GM10248 (cell line): ENCODE measurements at regions not wholly inside any gene's neighbourhood (a gene's known extent, or its start where the extent isn't known, plus 50 kb on each side); places are given as distances from the start of the nearest gene placed in this dataset.

ENCODE experiments used
- CTCF ChIA-PET: fragments of 300-600 bp; sonication (Branson Sonifier 250); formaldehyde crosslinking; extraction: SDS; loops from one replicate; lab custom pipeline; 2021; ENCODE audit warnings: antibody characterized with exemption; lab: Yijun Ruan, JAX
- POLR2A ChIA-PET: fragments of 350-650 bp; sonication (Branson Sonifier 250); formaldehyde crosslinking; extraction: SDS; loops from one replicate; lab custom pipeline; 2020; ENCODE audit warnings: antibody characterized with exemption; lab: Yijun Ruan, JAX
- DNase-seq: peaks from one replicate; pipeline ENCODE4 v3.0.0; 2012; ENCODE audit errors: extremely low spot score
- CTCF ChIP-seq: IDR thresholded peaks from 2 replicates; pipeline ENCODE4 v1.5.1; 2012; ENCODE audit warnings: mild to moderate bottlenecking, low read depth; ENCODE audit errors: extremely low read depth, missing control alignments, control extremely low read depth

- DNase-seq = no peak
- TF ChIP-seq CTCF = no peak
- POLR2A ChIA-PET = no interaction called here
- CTCF ChIA-PET = no interaction called here
Measured at GRCh38 chr4:54806351-54806750, 148.6 kb downstream of the KIT start.

GRCh38 chr4:54802336-54802735, 144.6 kb downstream of the KIT start:
- no peak for TF ChIP-seq CTCF
- CTCF ChIA-PET = interaction anchor here (1.3 to 2.3 kb wide), 3 partner anchors 12 to 31 kb away, joined by 3 to 6 read pairs (median 3); no protein-coding TSS in a partner anchor
- no peak for DNase-seq

GRCh38 chr4:54800831-54801530, 143.2 kb downstream of the KIT start:
- ChIA-PET CTCF (interaction anchor here (0.8 to 2.3 kb wide), 3 partner anchors 11 to 30 kb away, joined by 3 to 6 read pairs (median 3); no protein-coding TSS in a partner anchor), POLR2A (no interaction called here)
- TF ChIP-seq CTCF = no peak
- no peak for DNase-seq

More at GRCh38 chr4:54802336-54802735, 144.6 kb downstream of the KIT start:
- POLR2A ChIA-PET = no interaction called here

GRCh38 chr4:54794579-54794978, 136.8 kb downstream of the KIT start:
- ChIA-PET POLR2A (no interaction called here), CTCF (interaction anchor here (0.7 to 1.1 kb wide), 3 partner anchors 12 to 38 kb away, joined by 3 to 4 read pairs (median 3); no protein-coding TSS in a partner anchor)
- no peak for TF ChIP-seq CTCF
- DNase-seq = no peak

GRCh38 chr4:54793856-54794422, 136.2 kb downstream of the KIT start:
- POLR2A ChIA-PET = no interaction called here
- no peak for DNase-seq
- CTCF ChIA-PET = interaction anchor here (0.7 to 1.1 kb wide), 3 partner anchors 11 to 37 kb away, joined by 3 to 4 read pairs (median 3); no protein-coding TSS in a partner anchor
- no peak for TF ChIP-seq CTCF
